HCT116 (cell line): ENCODE measurements at regions not wholly inside any gene's neighbourhood (a gene's known extent, or its start where the extent isn't known, plus 50 kb on each side); places are given as distances from the start of the nearest gene placed in this dataset.

Experiments used
- ATAC-seq: fragments of 200-7000 bp; cut with Tn5 transposase; 2 replicates; pipeline ENCODE4 v1.9.1; 2020; ENCODE audit warnings: mild to moderate bottlenecking, moderate library complexity
- BruUV-seq: library from RNA; stranded (reverse); fragments of 400-500 nt; replicated peaks from 2 replicates; lab custom pipeline; 2021; lab: Mats Ljungman, UMichigan
- CTCF ChIA-PET: fragments of 300-600 bp; sonication (Branson Sonifier 250); formaldehyde crosslinking; loops from one replicate; lab custom pipeline; 2021; ENCODE audit warnings: antibody characterized with exemption; lab: Charles Lee
- POLR2A ChIA-PET: fragments of 300-600, 350-600 bp; sonication (Branson Sonifier 250); formaldehyde crosslinking; loops from one replicate; lab custom pipeline; 2021; ENCODE audit warnings: antibody characterized with exemption; lab: Charles Lee
- RAD21 ChIA-PET, 2 experiments: fragments of 300-600 bp; sonication (Branson Sonifier 250); formaldehyde crosslinking; loops; one replicate each; lab custom pipeline; 2023; ENCODE audit warnings: low total read pairs in 2 of 2; ENCODE audit not compliant: uncharacterized antibody in 2 of 2, unreplicated experiment in 2 of 2, low non-redundant PET in 1 of 2; lab: Charles Lee
- DNase-seq: peaks from one replicate; pipeline ENCODE4 v3.0.0-alpha.2; 2010; ENCODE audit warnings: low read depth, low spot score
- H2AFZ ChIP-seq: fragments of 200-600 bp; shearing (Covaris generic), sonication (generic); 2 replicates; pipeline ENCODE4 v1.6.1; 2017; ENCODE audit warnings: low read depth, mixed run types, mixed read lengths, antibody characterized with exemption, low read length; ENCODE audit not compliant: poor library complexity, severe bottlenecking
- H3K27ac ChIP-seq: 2 replicates; pipeline ENCODE4 v1.5.1; 2012; ENCODE audit warnings: low read depth, low read length
- H3K27me3 ChIP-seq: fragments of 200-600 bp; sonication (generic); 2 replicates; pipeline ENCODE4 v1.6.1; 2016; ENCODE audit warnings: mixed run types, low read length, mixed read lengths; ENCODE audit not compliant: insufficient read depth
- H3K36me3 ChIP-seq, 2 experiments: fragments of 200-500 bp in 1 of 2; fragments of 200-600 bp in 1 of 2; sonication (Bioruptor generic) in 1 of 2; sonication (generic) in 1 of 2; 2 replicates each; pipeline versions ENCODE4 v1.5.1 to v1.6.1; 2014 to 2016; ENCODE audit warnings: low read length in 2 of 2, inconsistent platforms in 1 of 2, mixed read lengths in 1 of 2, mixed run types in 1 of 2; ENCODE audit not compliant: insufficient read depth in 2 of 2, control insufficient read depth in 1 of 2
- H3K4me1 ChIP-seq, 2 experiments: fragments of 200-600 bp in 1 of 2; sonication (generic) in 1 of 2; 2 replicates each; pipeline versions ENCODE4 v1.5.1 to v1.6.1; 2012 to 2017; ENCODE audit warnings: low read length in 2 of 2, inconsistent platforms in 1 of 2, mild to moderate bottlenecking in 1 of 2, mixed read lengths in 1 of 2, mixed run types in 1 of 2, moderate library complexity in 1 of 2; ENCODE audit not compliant: insufficient read depth in 2 of 2, control insufficient read depth in 1 of 2
- H3K4me2 ChIP-seq: fragments of 200-600 bp; sonication (generic); 2 replicates; pipeline ENCODE4 v1.6.1; 2017; ENCODE audit warnings: mixed run types, low read length, mixed read lengths
- H3K4me3 ChIP-seq, 2 experiments: fragments of 200-600 bp in 1 of 2; sonication (generic) in 1 of 2; replicated peaks in 1 of 2; 2 replicates each; pipeline ENCODE4 v1.5.1; 2011 to 2016; ENCODE audit warnings: low read length in 2 of 2, control low read depth in 1 of 2, low read depth in 1 of 2, mild to moderate bottlenecking in 1 of 2, mixed read lengths in 1 of 2, mixed run types in 1 of 2
- H3K79me2 ChIP-seq: fragments of 200-600 bp; sonication (generic); 2 replicates; pipeline ENCODE4 v1.6.1; 2017; ENCODE audit warnings: mild to moderate bottlenecking, mixed run types, low read length, moderate library complexity, mixed read lengths; ENCODE audit not compliant: insufficient read depth
- H3K9ac ChIP-seq: fragments of 200-600 bp; sonication (generic); 2 replicates; pipeline ENCODE4 v1.6.1; 2016; ENCODE audit warnings: low read length, mixed read lengths
- H3K9me2 ChIP-seq: fragments of 200-600 bp; sonication (generic), shearing (Covaris generic); 2 replicates; pipeline ENCODE4 v1.6.1; 2017; ENCODE audit warnings: mixed run types, mild to moderate bottlenecking, moderate library complexity; ENCODE audit not compliant: insufficient read depth
- H3K9me3 ChIP-seq, 2 experiments: fragments of 200-500 bp in 1 of 2; fragments of 200-600 bp in 1 of 2; sonication (Bioruptor generic) in 1 of 2; sonication (generic) in 1 of 2; 2 replicates each; pipeline ENCODE4 v1.6.1; 2014 to 2017; ENCODE audit warnings: low read length in 2 of 2, mixed read lengths in 2 of 2, inconsistent platforms in 1 of 2, low read depth in 1 of 2, mild to moderate bottlenecking in 1 of 2, mixed run types in 1 of 2, moderate library complexity in 1 of 2; ENCODE audit not compliant: control insufficient read depth in 1 of 2, insufficient read depth in 1 of 2
- H4K20me1 ChIP-seq: fragments of 200-600 bp; sonication (generic), shearing (Covaris generic); 2 replicates; pipeline ENCODE4 v1.6.1; 2017; ENCODE audit warnings: mixed run types, mild to moderate bottlenecking, moderate library complexity; ENCODE audit not compliant: insufficient read depth
- CBX3 ChIP-seq: IDR thresholded peaks from 2 replicates; pipeline ENCODE4 v1.6.1; 2012; ENCODE audit warnings: low read depth
- EZH2 ChIP-seq: fragments of 200-600 bp; sonication (generic); IDR thresholded peaks from 2 replicates; pipeline ENCODE4 v1.6.1; 2017; ENCODE audit warnings: antibody characterized with exemption, mixed run types
- EZH2phosphoT487 ChIP-seq: fragments of 200-600 bp; IDR thresholded peaks from 2 replicates; pipeline ENCODE4 v1.6.1; 2018; ENCODE audit warnings: antibody characterized with exemption, borderline replicate concordance
- FOSL1 ChIP-seq: IDR thresholded peaks from 2 replicates; pipeline ENCODE4 v1.6.1; 2012; ENCODE audit warnings: low read depth
- POLR2A ChIP-seq: IDR thresholded peaks from 2 replicates; pipeline ENCODE4 v1.7.0; 2011; ENCODE audit warnings: borderline replicate concordance; ENCODE audit not compliant: insufficient read depth, insufficient read length; ENCODE audit errors: extremely low read depth
- RAD21 ChIP-seq: IDR thresholded peaks from 2 replicates; pipeline ENCODE4 v1.6.1; 2012; ENCODE audit warnings: low read depth, mild to moderate bottlenecking
- REST ChIP-seq: IDR thresholded peaks from 2 replicates; pipeline ENCODE4 v1.6.1; 2012; ENCODE audit warnings: low read depth
- SIN3A ChIP-seq: IDR thresholded peaks from 2 replicates; pipeline ENCODE4 v1.6.1; 2012; ENCODE audit warnings: low read depth
- TCF7L2 ChIP-seq: IDR thresholded peaks from 2 replicates; pipeline ENCODE4 v1.7.0; 2011; ENCODE audit warnings: borderline replicate concordance, inconsistent platforms; ENCODE audit not compliant: insufficient read depth, insufficient read length; ENCODE audit errors: extremely low read depth
- ZBTB33 ChIP-seq: IDR thresholded peaks from 2 replicates; pipeline ENCODE4 v1.6.1; 2011; ENCODE audit warnings: mild to moderate bottlenecking, low read length, moderate library complexity; ENCODE audit not compliant: insufficient replicate concordance; ENCODE audit errors: extremely low read depth
- ZNF274 ChIP-seq: fragments of 200-500 bp; sonication (Bioruptor generic); IDR thresholded peaks from 2 replicates; pipeline ENCODE4 v1.6.1; 2014; ENCODE audit warnings: mild to moderate bottlenecking, low read depth, low read length, inconsistent platforms
- intact Hi-C: fragments of 100-400 bp; cut with micrococcal nuclease; formaldehyde crosslinking; loops from 2 replicates; pipeline ENCODE4 v1.10.0; 2022

- no peak for ATAC-seq
- Histone ChIP-seq H3K27me3 (peaks cover 8% of the 10 kb centered on the region; the same call in 1 of the 2 replicates), H3K36me3 (no peaks in the 10 kb centered on the region)
- TF ChIP-seq ZNF274: no peak
- TF ChIP-seq ZBTB33: no peak
- TF ChIP-seq FOSL1: no peak
- TF ChIP-seq RAD21: no peak
- no peak for TF ChIP-seq EZH2
- TF ChIP-seq, all 23 proteins: peak for 0
- no peak overlapping the region for H3K4me2 ChIP-seq
- H2AFZ ChIP-seq: no peak overlapping the region
- ChIA-PET POLR2A (no interaction called here), CTCF (no interaction called here), RAD21 (no interaction called here)
- H3K4me3 ChIP-seq: no peak overlapping the region
- peaks cover 16 to 18% of the 10 kb centered on the region in 2 experiments for H3K4me1 ChIP-seq
- H3K27ac ChIP-seq: no peak overlapping the region
- intact Hi-C loops: no loop called here
- H3K9ac ChIP-seq: no peak overlapping the region
- no TSS peak for BruUV-seq
- H3K9me2 ChIP-seq: no peaks in the 10 kb centered on the region
- no peak for DNase-seq
- H3K9me3 ChIP-seq: no peaks in the 10 kb centered on the region
- no peaks in the 10 kb centered on the region for H3K79me2 ChIP-seq
- no peaks in the 10 kb centered on the region for H4K20me1 ChIP-seq
These were observed 114.8 kb upstream of the PKDCC start for GRCh38 chr2:41933046-41933420.

GRCh38 chr2:41933585-41934320, 114.1 kb upstream of the PKDCC start:
- no peaks in the 10 kb centered on the region for H3K36me3 ChIP-seq
- intact Hi-C loops: no loop called here
- no peak overlapping the region for H3K4me2 ChIP-seq
- POLR2A ChIA-PET: no interaction called here
- no peak overlapping the region for H3K9ac ChIP-seq
- H3K4me3 ChIP-seq: no peak overlapping the region
- H3K27me3 ChIP-seq: peaks cover 5% of the 10 kb centered on the region; the same call in 1 of the 2 replicates
- CTCF ChIA-PET: no interaction called here
- H2AFZ ChIP-seq: no peak overlapping the region
- RAD21 ChIA-PET: no interaction called here
- no peaks in the 10 kb centered on the region for H4K20me1 ChIP-seq
- no peak overlapping the region for H3K27ac ChIP-seq
- ATAC-seq: no peak
- no peaks in the 10 kb centered on the region for H3K79me2 ChIP-seq
- H3K9me3 ChIP-seq: no peaks in the 10 kb centered on the region
- DNase-seq: no peak
- BruUV-seq: no TSS peak
- no peaks in the 10 kb centered on the region for H3K9me2 ChIP-seq
- H3K4me1 ChIP-seq: peaks cover 14 to 16% of the 10 kb centered on the region in 2 experiments
- TF ChIP-seq ZBTB33 (no peak), REST (no peak), EZH2 (no peak), TCF7L2 (no peak), SIN3A (no peak), CBX3 (no peak), EZH2phosphoT487 (no peak), FOSL1 (no peak), POLR2A (no peak)
